ENCODE measurements at regions not wholly inside any gene's neighbourhood (a gene's known extent, or its start where the extent isn't known, plus 50 kb on each side); places are given as distances from the start of the nearest gene placed in this dataset.

DNA sequence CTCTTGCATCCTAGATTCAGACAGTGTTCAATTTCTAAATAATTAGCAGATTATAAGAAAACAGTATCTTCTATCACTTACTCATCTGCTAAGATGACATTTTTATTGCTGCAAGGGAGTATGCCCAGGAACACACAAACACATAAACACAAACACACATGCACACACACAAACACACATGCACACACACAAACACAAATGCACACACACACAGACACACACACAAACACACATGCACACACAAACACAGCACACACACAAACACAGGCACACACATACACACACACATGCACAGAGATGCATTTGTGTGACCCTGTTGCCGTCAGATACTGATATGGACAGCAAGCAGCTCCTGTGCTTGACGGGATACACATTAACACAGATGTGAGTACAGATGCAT, 612.9 kb downstream of the IRX1 start:
- Mint-ChIP-seq H3K27ac (no peak overlapping the region), H3K27me3 (ENCODE audit: low read depth) (peaks cover 15% of the 10 kb centered on the region), H3K9me3 (peaks cover 3 to 4% of the 10 kb centered on the region in 2 experiments; a peak in 2 of 5 replicates), H3K4me1 (peaks cover 58 to 60% of the 10 kb centered on the region in 2 experiments), H3K36me3 (ENCODE audit: insufficient read depth in 1 of 3, low read depth in 3 of 3) (peaks cover 0 to 6% (median 0%) of the 10 kb centered on the region in 3 experiments; a peak in 3 of 7 replicates), H3K4me3 (no peak overlapping the region)
- no peaks in the 10 kb centered on the region for H3K79me1 ChIP-seq (ENCODE audit: insufficient read depth, low read depth, low read length, poor library complexity, severe bottlenecking)
- H4K8ac ChIP-seq (replicated peaks; ENCODE audit: insufficient read length, low read depth, low read length) = no peak overlapping the region
- H2BK12ac ChIP-seq (ENCODE audit: insufficient read length, low read depth, low read length) = no peak overlapping the region
- H4K20me1 ChIP-seq (ENCODE audit: control insufficient read depth, insufficient read depth, insufficient read length) = no peaks in the 10 kb centered on the region
- H3K4me2 ChIP-seq (ENCODE audit: insufficient read depth, insufficient read length, low read length) = no peak overlapping the region
- H2BK5ac ChIP-seq (ENCODE audit: insufficient read length, low read length) = no peak overlapping the region
- no peak overlapping the region for H2AK5ac ChIP-seq (ENCODE audit: insufficient read length, low read length)
- no peaks in the 10 kb centered on the region for H3K23me2 ChIP-seq (ENCODE audit: insufficient read length, low read depth, low read length, poor library complexity, severe bottlenecking)
- no peak overlapping the region for H3T11ph ChIP-seq (ENCODE audit: low read length)
- no peak overlapping the region for H2AFZ ChIP-seq (ENCODE audit: low read length)
- H3K14ac ChIP-seq (ENCODE audit: insufficient read depth, low read length) = no peak overlapping the region
- H2BK15ac ChIP-seq (ENCODE audit: low read depth, low read length) = no peak overlapping the region
- no peaks in the 10 kb centered on the region for H3K27me3 ChIP-seq (ENCODE audit: insufficient read depth, low read length)
- H3K4me1 ChIP-seq (ENCODE audit: insufficient read depth, low read length) = peaks cover 17% of the 10 kb centered on the region
- H4K91ac ChIP-seq (ENCODE audit: insufficient read length, low read depth, low read length) = no peak overlapping the region
- no CpG with 5 or more reads among the region's 2 CpGs for WGBS (ENCODE audit: extremely low coverage, insufficient read length, low lambda C conversion rate)
- TF ChIP-seq, protein P1, sequence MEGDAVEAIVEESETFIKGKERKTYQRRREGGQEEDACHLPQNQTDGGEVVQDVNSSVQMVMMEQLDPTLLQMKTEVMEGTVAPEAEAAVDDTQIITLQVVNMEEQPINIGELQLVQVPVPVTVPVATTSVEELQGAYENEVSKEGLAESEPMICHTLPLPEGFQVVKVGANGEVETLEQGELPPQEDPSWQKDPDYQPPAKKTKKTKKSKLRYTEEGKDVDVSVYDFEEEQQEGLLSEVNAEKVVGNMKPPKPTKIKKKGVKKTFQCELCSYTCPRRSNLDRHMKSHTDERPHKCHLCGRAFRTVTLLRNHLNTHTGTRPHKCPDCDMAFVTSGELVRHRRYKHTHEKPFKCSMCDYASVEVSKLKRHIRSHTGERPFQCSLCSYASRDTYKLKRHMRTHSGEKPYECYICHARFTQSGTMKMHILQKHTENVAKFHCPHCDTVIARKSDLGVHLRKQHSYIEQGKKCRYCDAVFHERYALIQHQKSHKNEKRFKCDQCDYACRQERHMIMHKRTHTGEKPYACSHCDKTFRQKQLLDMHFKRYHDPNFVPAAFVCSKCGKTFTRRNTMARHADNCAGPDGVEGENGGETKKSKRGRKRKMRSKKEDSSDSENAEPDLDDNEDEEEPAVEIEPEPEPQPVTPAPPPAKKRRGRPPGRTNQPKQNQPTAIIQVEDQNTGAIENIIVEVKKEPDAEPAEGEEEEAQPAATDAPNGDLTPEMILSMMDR (conservative IDR thresholded peaks at IDR 0.05) = no peak
- H3K9ac ChIP-seq (ENCODE audit: extremely low read depth, insufficient read length, low read length) = no peak overlapping the region
- no peaks in the 10 kb centered on the region for H3K9me3 ChIP-seq (ENCODE audit: control insufficient read depth, low read depth, low read length)
- no peak overlapping the region for H3K27ac ChIP-seq (ENCODE audit: insufficient read length, low read depth, low read length)
- no peak overlapping the region for H2BK20ac ChIP-seq (ENCODE audit: low read depth, low read length, poor library complexity, severe bottlenecking)
- H4K5ac ChIP-seq (ENCODE audit: insufficient read length, low read depth, low read length) = no peak overlapping the region
- no peak overlapping the region for H3K18ac ChIP-seq (ENCODE audit: insufficient read length, low read depth, low read length)
- H3K23ac ChIP-seq (ENCODE audit: insufficient read length, low read depth, low read length) = no peak overlapping the region
- no peak overlapping the region for H2BK120ac ChIP-seq (ENCODE audit: low read depth, low read length, poor library complexity, severe bottlenecking)
- no peak overlapping the region for H3K4ac ChIP-seq (ENCODE audit: low read depth, low read length)
- no peaks in the 10 kb centered on the region for H3K79me2 ChIP-seq (ENCODE audit: insufficient read depth, low read length)
- no peak for DNase-seq
- H3K56ac ChIP-seq (ENCODE audit: insufficient read length, low read depth, low read length) = no peak overlapping the region

Data from H9 (cell line).